GM12801 (cell line): ENCODE measurements at regions not wholly inside any gene's neighbourhood (a gene's known extent, or its start where the extent isn't known, plus 50 kb on each side); places are given as distances from the start of the nearest gene placed in this dataset.

Experiments used
- CTCF ChIP-seq: IDR thresholded peaks from one replicate; pipeline ENCODE4 v1.5.1; 2011; ENCODE audit warnings: control low read depth; ENCODE audit not compliant: insufficient read length; ENCODE audit errors: extremely low read depth

GRCh38 chr18:11518788-11519685 lies 90.4 kb upstream of the SLC35G4 start:
- peak; percentile 73 for TF ChIP-seq CTCF

GRCh38 chr18:11517704-11518103 lies 91.7 kb upstream of the SLC35G4 start:
- no peak for TF ChIP-seq CTCF

GRCh38 chr18:11516751-11517503 lies 92.5 kb upstream of the SLC35G4 start:
- no peak for TF ChIP-seq CTCF

- no peak for TF ChIP-seq CTCF
These were observed 95.1 kb upstream of the SLC35G4 start for GRCh38 chr18:11514267-11514666.

GRCh38 chr18:11512096-11513025 lies 97.0 kb upstream of the SLC35G4 start:
- no peak for TF ChIP-seq CTCF

- no peak for TF ChIP-seq CTCF
These were observed 97.8 kb upstream of the SLC35G4 start for GRCh38 chr18:11511434-11512095.

- TF ChIP-seq CTCF: no peak
These were observed 102.5 kb upstream of the SLC35G4 start for GRCh38 chr18:11506856-11507255.
